ENCODE measurements at regions not wholly inside any gene's neighbourhood (a gene's known extent, or its start where the extent isn't known, plus 50 kb on each side); places are given as distances from the start of the nearest gene placed in this dataset.

- no peak for TF ChIP-seq EGR1 (IDR thresholded peaks at IDR 0.05; ENCODE audit: borderline replicate concordance, low read depth, low read length)
- no peak for TF ChIP-seq POU5F1 (IDR thresholded peaks at IDR 0.05; ENCODE audit: low read depth, low read length)
Observed at GRCh38 chr11:80569832-80570231, 1129.0 kb upstream of the TENM4 start (continued).

All from H1 (cell line).